GM21786 (cell line): ENCODE measurements at regions not wholly inside any gene's neighbourhood (a gene's known extent, or its start where the extent isn't known, plus 50 kb on each side); places are given as distances from the start of the nearest gene placed in this dataset.

ENCODE experiments used
- ATAC-seq: cut with Tn5 transposase; IDR thresholded peaks from one replicate; pipeline ENCODE4 v1.9.1; 2021; ENCODE audit not compliant: unreplicated experiment

DNA sequence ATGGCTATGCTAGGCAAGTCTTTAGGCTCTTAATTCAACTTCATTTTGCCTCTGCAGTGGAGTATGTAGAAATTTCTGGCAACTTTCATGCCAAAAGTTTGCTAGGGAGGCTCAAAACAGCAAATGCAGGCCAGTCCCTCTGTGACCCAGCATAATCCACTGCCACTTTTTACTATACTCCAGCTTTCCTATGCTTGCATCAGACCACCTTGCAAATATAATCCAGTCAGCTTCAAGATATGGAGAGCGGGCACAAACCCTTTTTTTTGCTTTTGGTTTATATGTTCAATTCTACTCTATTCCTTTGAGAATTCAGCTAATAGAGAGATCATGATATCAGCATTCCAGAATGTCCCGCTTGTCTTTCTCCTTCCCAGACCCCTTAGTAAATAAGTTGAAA is 192.0 kb upstream of the PABPC4L start:
- ATAC-seq, result no peak

DNA sequence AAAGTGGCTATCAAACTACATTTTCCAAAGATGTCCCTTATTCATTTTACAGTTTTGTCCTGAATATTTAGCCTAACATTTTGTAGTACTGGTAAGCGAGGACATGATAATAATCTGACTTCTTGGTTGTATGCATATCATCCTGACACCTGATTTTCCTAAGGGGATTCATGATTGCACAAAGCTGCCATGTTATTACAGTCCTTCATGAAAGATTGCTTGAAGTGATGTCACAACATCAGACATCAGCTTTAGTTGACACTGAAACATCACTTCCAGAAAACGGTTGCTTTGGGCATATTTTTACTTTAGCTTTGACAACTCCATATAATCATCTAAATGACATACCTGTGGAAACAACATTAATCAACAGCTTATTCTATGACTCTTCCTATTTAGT is 188.7 kb upstream of the PABPC4L start:
- ATAC-seq, result no peak

DNA sequence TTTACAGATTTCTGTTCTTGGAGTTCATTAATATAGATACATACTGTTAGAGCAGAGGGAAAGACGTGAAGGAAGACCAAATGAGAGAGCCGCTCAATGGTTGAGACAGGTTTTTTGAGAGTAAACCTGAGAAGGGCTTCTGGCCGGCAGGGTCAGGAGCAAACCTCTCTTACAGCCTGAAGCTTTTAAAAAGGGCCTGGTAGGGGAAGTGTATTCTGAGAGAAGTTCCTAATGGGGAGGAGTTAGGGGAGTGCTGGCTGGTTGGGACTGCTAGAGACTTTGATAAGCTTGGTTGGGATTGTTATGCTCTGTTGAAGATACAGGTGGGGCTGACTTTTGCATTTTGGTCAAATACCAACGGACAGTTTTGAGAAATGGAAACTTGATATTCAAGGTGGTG is 186.8 kb upstream of the PABPC4L start:
- ATAC-seq, result no peak

DNA sequence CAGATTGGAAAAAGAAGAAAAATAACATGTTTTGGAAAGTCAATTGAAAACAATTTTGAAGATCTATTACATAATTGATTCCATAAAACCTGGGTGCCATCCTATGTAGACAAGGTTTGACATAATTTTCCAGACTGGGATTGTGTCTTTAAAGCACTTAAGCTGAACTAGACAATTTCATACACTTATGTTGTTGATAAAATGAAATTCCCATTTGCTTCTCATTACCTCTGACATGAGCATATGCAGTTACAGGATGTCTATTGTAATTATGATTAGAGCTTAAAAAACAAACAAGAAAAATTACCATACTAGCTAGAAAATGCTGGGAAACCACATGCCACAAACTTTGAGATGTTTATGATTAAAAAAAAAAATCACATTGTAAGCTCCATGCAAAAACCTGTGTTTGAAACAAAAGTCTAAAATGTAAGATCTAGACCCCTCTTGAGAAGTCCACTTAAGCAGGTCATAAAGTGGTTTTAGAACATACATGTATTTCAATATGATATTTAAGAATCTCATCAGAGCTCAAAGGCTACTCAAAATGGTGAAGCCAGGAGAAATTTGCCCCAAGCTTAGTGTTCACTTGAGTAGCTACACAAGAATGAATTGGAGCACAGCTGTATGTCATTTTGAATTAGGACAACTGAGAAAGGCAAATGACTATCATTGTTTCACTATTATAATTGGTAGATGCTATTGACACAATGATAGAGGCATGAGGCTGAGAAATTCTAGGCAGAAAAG is 181.1 kb upstream of the PABPC4L start:
- ATAC-seq, result no peak

DNA sequence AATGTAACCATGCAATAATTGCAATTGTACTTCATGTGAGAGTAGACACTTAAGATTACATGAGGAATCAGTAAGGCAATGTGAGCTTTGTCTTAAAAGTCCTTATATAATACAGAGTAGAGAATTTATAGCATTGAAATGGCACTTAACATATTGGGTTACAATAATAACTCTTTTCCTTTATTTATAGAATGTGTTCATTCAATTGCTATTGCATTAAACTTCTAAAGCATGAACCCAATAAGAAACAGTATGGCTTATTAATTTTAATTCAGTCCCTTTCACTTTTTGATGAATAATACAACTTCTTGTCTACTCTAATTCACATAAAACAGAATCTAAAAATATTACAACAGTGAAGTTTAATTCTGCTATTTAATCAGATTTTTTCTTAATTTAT is 174.2 kb upstream of the PABPC4L start:
- no peak for ATAC-seq

DNA sequence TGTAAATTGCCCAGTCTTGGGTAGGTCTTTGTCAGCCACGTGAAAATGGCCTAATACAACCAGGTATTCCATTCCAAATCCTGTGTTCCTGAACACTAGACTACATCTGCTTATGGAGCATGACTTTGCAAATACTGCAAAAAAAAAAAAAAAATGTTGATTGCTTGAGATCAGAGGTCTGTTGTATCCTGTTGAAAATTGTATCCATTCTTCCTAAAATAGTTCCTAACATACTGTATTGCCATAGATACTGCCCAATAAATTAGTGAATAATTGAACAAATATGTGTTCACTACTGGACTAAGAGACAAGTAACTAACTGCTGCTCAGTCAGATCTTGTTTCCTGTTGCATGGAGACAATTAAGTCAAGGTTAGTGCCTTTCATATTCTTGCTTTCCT is 164.3 kb upstream of the PABPC4L start:
- no peak for ATAC-seq

DNA sequence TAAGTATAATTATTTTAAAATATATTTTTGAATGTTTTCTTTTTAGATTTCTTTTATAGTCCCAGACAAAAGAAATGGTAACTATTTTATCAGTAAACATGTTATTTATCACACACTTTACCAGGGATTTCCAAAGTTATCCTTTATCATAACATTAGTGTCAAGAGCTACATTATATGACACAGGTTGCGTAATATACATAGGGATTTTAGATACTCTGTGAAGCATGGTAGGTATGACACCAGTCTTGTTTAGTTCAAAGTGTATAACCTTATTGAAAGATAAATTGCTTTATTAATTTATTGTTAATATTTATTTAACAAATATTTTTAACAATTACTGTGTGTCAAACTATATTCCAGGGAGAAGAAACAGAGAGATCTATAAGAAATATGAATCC is 163.3 kb upstream of the PABPC4L start:
- ATAC-seq, result no peak

DNA sequence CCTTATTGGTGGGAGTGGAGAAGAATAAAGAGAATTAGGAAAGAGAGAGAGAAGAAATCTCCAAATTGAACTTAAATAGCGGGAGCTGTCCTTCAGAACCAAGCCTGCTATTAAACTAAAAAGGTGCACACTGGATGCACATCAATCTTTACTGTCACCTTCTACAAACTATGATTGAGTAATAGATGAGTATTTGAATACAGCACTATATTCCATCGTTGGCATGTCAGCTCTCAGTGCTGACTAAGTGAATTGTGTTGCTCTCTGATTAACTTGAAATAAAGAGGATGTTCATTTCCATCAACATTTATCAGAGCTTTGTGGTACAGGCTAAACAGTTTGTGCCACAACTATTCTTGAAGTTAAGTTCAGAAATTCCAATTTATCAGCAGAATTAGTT is 143.7 kb upstream of the PABPC4L start:
- no peak for ATAC-seq

DNA sequence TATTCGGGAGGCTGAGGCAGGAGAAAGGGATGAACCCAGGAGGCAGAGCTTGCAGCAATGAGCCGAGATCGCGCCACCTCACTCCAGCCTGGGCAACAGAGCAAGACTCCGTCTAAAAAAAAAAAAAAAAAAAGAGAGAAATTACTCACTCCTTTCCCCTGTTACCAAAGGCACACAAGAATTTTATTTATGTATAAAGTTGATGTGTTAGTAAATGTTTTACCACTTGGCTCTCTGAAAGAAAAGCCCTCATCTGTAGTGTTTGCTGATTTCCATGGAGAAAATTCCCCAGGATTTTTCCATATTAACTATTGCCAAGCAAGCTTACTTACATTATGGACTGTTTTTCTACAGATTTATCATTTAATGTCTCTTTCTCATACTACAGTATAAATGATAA is 142.1 kb upstream of the PABPC4L start:
- no peak for ATAC-seq

DNA sequence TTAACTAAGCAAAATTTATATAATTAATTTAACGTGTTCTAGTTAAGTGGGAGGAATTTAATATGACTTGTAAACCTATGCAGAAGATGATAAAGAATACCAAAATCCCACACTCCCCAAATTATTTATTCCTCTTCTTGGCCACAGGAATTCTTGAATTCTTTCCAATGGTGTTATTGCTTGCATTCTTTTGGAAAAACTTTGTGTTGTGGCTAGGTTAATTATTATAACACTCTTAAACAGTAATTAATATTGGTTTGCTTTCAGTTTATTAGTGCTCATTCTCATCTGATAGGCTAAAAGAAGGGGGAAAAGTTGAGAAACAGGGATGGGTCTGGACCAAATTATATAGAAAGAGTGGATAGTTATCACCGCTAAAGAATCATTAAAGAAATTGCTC is 141.5 kb upstream of the PABPC4L start:
- ATAC-seq, result no peak

DNA sequence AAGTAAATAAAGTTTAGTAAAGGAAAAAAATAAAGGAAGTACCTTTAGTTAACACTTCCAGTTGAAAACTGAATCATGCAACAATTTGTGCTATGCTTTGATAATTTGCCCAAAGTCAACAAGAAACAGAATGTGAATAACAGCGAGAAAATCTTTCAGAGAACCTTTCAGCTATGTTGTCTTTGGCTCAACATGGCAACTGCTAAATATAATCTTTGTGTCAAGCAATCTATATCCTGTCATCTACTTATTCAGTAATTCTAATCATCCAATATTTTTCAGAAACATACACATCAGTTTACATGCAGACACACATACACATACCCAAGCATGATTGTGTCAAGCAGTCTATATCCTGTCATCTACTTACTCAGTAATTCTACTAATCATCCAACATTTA is 136.0 kb upstream of the PABPC4L start:
- ATAC-seq, result no peak

DNA sequence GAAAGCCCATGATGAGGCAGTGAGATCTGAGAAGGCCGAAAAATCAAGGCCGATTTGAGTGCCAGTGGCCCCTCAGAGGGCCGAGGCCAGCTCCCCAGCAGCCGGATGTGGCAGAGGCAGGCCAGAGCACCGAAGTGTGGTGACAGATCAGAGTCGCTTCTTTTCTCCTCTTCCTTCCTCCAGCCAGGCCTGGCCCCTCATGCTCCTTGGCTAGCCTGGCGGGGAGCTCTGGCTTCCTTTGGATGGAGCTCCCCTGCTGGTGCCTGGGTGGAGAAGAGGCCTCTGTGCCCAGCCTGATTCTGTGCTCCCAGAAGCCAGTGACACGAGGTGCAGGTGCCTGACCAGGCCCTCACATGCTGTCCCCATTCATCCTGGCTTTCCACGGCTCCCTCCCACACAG is 127.2 kb upstream of the PABPC4L start:
- ATAC-seq, result no peak

DNA sequence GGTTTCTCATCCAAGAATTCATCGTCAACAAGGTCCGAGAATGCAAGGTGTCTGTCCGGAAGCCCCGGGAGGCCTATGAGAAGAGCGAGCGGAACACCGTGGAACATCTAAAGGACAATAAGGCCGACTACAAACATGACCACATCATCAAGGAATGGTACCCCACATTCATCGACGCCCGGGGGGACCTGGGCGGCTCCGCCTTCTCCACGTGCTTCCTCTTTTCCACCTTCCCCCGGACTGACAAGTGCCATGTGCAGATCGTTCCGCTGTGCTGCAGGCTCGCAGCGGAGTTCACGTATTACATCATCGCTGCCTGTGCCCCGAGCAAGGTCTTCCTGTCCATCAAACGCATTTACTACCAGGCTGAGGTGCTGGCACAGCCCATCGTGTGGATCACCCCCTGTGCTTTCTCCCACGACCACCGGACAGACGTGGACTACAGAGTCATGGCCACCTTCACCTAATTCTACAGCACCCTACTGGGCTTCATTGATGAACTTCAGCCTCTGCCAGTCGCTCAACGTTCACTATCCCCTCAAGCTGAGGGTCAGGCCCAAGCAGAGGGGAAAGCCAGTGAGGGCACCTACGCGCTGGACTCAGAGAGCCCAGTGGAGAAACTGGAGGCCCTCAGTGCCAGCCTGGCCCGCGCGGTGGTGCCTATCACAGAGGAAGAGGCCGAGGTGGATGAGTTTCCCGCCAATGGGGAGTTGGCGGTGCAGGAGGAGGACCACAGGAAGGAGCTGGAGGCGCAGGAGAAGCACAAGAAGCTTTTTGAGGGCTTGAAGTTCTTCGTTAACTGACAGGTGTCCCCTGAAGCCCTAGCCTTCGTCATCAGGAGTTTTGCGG is 125.9 kb upstream of the PABPC4L start:
- ATAC-seq, result no peak

DNA sequence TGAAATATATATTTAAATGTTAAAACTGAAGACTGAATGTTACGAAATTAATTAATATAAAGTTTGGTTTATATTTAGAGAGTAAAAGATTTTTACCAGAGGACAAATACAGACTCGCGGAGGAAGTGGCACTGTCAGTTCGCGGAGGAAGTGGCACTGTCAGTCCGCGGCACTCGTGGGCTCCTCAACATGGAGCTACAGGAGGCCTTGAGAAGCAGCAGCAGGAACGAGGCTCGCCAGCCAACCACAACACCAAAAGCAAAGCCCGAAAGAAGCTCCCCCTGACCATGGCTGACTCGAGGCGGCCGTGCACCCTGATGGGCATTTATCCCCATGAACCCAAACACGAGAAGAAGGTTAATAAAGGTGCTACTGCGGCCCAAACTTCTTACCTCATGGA is 125.3 kb upstream of the PABPC4L start:
- ATAC-seq, result no peak

DNA sequence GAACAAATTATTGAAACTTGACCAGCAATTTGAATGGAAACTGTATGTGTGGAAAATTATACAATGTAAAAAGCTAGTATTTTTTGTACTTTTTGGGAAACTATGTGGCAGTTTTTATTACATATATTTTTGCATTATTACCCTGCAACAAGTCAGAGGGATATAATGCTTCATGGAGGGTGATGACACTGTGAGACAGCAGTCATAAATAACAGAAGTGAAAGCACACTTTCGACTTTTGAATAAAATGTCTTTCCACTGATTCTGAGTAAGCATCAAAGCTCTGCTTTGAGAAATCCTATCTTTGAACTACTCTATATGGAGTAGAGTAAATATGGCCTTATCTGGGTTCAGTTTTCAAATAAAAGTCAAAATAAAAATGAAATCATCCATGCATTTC is 122.6 kb upstream of the PABPC4L start:
- no peak for ATAC-seq

DNA sequence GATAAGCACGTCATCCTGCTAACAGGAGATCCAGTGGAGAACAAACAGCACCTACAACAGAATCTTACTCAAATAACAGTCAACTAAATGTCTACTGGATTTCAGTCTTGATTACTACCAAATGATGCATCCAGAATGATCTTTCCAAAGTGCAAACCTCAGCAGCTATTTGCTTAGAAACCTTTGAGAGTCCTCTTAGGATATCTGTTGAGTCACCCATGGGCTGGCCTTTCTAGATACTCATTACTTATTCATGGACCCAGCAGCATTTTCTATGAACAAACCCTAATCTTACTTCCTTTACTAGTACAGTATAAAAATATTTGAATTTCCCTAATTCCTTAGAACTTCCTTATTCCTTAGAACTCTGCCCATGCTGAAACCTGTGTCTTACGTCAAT is 118.5 kb upstream of the PABPC4L start:
- no peak for ATAC-seq

DNA sequence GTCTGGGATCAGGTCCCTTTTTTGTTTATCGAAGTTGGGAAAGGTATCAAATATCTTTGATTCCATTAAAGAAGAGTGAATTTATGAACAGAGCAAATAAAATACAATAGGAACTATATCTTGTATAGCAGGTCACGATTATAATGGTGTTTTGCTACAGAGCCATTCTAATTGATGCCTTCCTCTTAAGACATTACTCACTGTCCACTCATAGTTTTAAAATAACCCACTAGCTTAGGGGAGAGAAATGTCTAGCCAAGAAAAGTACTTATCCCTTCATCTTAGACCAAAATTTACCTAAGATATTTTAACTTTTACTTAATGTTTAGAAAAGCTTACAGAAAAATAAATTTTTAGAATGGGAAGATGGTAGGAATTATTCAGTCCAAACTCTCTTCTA is 112.0 kb upstream of the PABPC4L start:
- ATAC-seq, result no peak

DNA sequence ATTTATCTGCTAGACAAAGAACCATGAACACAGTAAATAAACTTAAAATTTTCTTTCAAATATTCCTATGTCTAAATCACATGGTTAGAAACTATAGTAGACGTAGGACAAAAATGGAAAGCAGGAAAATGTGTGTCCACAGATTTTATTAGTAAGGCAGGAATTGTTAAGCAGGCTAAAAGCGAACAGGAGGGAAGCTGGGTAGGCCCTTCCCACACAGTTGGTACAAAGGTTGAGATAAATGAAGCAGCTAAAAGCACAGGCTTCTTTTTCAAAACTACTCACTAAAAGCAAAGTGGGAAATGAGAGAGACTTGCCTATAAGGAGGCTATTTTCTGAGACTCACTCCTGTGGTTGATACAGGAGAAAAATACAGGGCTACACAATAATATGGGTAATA is 108.1 kb upstream of the PABPC4L start:
- ATAC-seq, result no peak

DNA sequence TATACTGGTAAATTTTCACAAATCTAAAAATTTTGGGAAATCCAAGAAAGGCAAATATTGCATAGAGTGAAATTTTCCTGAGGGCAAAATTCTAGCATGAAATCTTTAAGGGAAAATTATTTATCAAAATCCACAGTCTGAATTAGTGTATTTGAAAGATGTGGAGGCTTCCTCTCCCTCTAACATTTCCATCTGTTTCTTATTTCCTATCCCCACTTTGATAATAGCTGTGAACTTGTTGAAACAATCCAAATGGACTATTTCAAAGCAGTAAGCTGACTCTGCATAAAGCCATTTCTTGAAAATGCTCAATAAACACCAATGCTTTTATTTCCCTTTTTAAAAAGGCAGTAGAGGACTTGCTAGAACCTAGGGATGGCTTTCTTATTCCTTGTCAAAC is 107.3 kb upstream of the PABPC4L start:
- ATAC-seq, result no peak

DNA sequence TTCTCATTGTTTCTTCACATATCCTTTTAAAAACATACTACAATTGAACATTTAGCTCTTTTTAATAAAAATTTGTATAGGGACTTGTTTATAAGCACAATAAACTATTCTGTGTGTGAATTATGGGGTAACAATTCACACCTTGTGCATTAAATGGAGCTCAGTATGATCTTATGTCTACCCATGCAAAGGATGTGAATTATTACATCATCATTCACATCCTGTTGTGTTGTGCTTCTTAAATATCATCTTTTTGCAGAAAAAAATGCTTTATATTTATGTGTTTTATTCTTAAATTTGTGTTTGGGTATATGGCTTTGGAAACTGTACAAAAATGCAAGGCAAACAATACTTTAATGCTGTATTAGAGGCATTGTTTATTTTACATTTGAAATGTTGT is 96.7 kb upstream of the PABPC4L start:
- ATAC-seq, result no peak

DNA sequence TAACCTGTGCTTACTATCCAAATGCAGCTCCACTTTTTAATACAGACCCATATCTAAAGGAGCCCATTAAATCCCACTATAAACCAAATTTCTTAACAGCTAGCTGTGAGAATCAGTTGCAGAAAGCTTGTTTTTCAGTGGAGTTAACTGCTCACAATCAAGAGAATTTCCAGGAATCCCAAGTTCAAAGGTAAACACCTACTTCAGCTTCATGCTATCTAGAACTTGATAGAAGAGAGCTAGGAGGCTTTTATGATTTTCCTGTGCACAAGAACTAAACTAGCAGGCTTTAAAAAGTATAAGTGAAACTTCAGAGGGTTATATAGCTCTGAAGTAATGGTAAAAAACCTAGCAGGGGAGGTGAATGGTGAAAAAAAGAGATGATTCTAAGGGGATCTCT is 96.2 kb upstream of the PABPC4L start:
- ATAC-seq, result no peak

DNA sequence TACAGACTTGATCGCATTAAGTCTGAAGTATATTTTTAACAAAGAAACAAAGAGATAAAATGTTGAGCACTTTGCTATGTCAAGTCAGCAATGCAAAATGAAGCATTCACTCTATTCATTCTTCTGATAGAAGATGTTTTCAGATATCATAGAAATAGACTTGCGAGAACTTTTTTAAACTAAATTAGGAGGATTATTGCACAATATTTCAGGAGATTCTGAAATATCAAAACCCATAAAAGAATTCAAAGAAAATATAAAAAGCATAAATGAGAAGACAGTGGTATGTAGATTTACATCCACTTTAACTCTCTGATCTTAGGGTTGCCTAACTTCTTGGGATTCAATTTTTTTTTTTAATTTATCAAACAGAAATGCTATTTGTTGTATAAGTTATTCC is 81.1 kb upstream of the PABPC4L start:
- ATAC-seq, result no peak

DNA sequence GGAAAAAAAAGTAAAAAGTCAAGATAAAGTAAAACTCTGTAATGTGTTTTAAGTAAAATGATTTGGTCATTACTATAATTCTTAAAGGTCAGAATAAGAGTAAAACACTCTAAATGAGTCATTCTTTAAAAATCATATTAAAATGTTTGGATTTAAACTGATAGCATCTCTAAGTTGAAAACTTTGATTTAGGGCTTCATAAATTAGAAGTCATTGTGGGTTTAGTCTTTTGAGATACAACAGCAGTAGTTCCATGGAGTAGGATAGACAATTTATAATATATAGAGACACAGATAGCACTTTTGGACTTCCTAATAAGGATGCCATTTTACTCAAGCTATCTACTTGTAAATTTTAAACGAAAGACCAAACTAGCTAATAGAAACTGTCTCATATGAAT is 77.1 kb upstream of the PABPC4L start:
- ATAC-seq, result no peak
